Endometrium (tissue), 2 donors: ENCODE measurements at regions not wholly inside any gene's neighbourhood (a gene's known extent, or its start where the extent isn't known, plus 50 kb on each side); places are given as distances from the start of the nearest gene placed in this dataset.
"Not testable (repeated sequence)": the region's sequence is repeated elsewhere in the genome, so short reads cannot be mapped to it uniquely, and the experiment has no call there.

ENCODE experiments used
- FAIRE-seq: peaks from 2 replicates; lab custom pipeline; 2012; peaks lifted over from hg19 to GRCh38; lab: Jason Lieb, UNC
- donor health status: control.
- donor health status: control.

DNA sequence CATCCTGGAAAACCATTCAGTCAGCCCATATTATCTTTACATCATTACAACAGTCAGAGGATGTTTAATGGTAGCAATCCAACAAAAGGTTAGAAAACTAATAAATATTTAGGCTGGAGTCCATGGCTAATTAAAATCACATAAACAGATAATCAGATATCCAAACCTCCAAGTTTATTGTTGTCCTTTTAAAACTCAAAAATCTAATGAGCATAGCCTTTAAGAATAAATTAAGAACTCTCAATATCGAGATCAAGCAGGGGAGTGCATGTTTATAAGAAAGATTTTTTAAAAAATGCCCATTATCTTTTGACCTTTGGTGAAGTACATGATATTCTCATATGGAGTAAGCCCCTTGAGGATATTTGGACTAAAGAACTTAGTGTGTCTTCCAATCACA is 842.9 kb upstream of the SEMA6A start:
- FAIRE-seq: peak; percentile 8

DNA sequence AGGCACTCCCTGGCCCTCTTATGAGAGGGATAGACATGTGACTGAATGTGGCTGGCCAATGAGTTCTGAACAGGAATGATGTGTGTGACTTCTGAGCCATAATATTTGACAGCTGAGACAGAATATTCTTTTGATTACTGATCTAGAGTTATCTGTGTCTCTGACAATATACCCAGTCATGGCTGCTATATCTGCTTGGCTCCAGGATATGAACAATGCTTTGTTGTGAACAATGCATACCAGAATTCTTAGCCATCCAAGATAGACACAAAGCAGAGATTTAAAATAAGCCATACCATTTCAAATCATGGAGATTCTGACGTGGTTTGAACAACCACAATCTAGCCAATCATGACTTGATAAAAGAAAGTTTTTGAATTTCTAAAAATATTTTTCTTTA is 840.3 kb upstream of the SEMA6A start:
- no peak for FAIRE-seq

DNA sequence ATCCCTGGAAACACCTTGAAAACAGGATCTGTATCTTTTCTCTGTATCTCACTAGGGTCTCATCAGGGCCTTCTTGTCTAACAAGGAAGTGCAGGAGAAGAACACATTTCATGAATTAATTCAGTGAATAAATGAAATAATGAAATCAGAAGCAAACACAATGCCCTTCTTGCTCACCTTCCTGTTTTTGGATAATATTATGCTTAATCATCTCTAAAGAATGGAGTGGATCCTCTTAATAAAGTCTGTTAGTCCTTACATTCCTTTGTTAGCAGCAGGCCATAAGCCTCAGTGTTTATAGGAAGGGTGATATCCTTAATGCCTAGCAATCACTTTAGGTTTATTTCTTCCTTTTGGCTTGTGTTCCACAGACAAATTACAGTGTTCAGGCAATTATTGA is 837.1 kb upstream of the SEMA6A start:
- no peak for FAIRE-seq

DNA sequence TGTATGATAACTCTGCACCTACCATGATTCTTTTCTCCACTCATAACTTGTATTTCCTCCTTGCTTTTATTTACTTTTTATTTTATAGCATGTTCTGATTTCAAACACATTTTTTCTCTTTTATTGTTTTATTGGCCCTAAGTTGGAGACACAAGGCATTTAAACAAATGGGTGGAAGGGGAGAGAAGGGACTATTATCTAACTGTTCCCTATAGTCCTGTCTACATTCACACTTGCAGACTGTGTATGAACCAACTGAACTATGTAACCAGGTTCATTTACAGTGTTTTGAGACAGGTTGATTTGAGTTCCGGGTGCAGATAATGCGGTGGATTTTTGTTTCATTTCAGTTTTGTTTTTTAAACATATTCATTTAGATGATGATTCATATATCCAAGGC is 830.6 kb upstream of the SEMA6A start:
- no peak for FAIRE-seq

DNA sequence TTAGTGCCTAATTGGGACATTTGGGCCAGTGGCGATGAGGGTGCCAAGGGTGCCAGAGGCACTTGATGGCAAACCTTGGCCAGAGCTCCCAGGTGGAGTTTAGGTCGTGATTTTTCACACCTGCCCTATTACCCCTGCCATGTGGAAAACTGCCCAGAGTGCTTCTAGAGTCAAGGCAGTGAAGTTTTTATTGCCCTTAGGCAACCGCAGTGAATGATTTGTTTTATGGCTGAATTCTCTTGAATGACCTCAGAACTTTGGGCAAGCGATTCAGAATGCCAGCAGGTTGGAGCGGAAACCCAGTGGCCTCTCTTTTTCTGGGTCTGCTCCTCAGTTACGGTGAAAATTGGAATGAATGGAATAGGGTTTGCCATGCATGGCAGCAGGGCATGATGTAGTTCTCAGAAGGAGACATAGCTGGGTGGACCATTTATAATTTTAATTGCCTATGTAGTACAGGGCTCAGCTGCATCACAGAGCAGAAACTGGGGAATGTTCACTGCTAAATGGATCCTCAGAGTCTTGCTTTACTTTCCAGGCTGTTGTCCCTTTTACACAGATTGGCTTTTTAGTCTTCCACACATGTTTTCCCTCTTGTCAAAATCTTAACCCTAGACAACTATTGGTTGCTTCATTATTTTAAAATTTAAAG is 820.0 kb upstream of the SEMA6A start:
- no peak for FAIRE-seq

DNA sequence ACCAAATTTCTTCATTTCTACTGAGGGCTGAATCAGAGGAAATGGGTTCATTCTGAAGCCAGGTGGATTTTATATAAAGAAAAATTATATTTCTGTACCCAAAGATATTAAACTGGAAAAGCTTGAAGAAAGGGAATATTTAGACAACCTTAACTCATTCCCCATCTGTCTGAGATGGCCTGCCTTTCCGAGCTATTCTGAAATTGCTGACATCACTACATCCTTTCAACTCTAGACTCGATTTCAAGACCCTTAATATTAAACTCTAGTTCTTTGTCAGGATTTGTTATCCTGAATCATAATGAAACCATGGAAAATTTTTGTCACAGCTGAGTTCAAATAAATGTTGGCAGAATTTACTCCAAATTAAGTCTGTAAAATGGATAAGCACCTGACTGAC is 818.5 kb upstream of the SEMA6A start:
- no peak for FAIRE-seq

DNA sequence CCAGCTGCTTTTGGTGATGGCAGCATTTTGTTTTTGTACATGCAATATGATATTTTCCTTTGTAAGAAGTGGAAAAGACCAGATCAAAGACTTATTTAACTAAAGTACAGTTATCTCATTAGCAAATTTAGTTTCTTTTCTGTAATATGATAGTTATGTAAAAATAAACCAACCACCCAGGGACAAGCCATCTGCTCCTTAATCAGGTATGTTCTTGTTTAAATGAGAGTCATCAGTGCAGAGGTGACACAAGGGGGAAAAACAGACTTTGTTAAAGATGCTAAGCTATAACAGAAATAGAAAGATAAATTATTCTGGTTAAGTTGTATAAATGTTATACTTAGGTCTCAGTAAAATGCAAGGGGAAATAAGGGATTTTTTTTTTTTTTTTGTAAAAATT is 805.7 kb upstream of the SEMA6A start:
- FAIRE-seq: no peak

DNA sequence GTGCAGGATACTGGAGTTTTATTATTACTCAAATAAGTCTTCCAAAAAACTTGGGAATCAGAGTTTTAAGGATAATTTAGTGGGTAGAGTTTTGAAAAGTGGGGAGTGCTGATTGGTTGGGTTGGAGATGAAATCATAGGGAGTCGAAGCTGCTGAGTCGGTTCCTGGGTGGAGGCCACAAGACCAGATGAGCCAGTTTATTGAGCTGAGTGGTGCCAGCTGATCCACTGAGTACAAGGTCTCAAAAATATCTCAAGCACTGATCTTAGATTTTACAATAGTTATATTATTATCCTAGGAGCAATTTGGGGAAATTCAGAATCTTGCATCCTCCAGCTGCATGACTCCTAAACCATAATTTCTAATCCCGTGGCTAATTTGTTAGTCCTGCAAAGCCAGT is 804.9 kb upstream of the SEMA6A start:
- FAIRE-seq: no peak

DNA sequence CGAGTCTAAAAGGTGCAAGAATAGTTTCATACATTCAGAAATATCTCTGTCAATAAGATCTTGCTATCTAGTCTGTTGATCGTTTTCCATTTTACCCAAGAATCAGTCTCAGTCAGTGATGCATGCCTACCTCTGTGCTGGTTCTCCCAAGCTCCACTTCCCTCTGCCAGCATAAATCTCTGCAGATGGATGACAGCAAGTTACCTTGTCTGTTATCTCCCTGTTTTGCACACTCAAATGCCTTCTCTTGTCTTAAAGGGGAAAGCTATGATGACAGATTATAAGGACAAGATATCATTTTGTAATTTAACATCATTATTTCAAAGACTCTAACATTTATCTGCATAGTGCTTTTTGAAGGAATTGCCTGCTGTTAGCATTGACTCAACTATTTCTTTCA is 802.1 kb upstream of the SEMA6A start:
- FAIRE-seq: no peak

DNA sequence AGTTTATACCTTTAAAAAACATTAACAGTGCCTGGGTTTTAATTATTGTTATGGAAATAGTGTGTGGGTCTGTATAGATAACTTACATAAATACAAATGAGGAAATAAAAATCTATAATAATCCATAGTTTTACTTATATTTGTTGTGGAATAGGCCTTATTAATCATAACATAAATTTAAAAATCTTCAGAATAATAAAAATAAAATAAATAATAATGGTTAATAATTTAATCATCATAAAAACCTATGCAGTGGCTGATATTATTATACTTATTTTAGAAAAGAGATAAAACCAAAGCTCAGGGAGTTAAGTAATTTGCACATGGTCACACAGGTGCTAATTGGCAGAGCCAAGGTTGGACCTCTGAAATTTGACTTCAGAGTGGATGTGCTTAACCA is 785.3 kb upstream of the SEMA6A start:
- no peak for FAIRE-seq

DNA sequence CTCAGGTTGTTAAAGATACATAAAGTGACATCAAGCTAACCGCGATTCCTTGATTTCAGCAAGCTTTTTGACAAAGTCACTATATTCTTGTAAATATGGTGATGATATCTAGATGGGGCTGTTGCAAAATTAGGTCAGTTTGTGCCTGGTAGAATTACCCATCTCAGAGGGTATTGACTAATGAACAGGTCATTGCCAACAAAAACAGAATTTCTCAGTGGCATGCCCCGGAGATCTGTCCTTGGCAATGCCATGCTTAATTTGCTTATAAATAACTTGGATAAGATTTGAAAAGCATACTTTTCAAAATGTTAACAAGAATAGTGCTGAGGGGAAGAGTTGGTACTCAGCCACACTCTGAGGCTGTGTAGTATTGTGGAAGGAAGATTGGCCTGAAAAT is 783.3 kb upstream of the SEMA6A start:
- FAIRE-seq: no peak

DNA sequence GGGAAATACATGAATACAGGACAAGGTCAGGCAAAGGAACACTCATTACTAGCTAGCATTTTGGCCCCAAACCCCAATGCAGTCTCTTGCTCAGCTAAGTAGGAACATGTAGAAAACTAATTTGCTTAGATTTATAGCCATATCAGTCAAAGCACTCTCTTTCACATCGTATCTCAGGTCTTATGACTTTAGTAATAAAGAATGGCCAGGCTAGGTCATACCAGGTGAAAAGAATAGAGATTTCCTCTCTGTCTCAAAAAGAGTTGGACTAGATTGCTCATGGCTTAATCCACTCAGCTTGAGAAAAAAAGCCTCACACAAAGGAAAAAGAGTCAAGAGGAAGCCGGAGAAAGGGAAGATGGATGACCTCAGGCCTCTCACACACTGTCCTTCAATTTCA is 772.7 kb upstream of the SEMA6A start:
- no peak for FAIRE-seq

DNA sequence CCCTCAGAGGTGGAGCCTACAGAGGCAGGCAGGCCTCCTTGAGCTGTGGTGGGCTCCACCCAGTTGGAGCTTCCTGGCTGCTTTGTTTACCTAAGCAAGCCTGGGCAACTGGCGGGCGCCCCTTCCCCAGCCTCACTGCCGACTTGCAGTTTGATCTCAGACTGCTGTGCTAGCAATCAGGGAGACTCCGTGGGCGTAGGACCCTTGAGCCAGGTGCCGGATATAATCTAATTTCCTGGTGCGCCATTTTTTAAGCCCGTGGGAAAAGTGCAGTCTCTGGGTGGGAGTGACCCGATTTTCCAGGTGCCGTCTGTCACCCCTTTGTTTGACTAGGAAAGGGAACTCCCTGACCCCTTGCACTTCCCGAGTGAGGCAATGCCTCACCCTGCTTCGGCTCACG is 769.1 kb upstream of the SEMA6A start:
- not testable (repeated sequence) for FAIRE-seq

DNA sequence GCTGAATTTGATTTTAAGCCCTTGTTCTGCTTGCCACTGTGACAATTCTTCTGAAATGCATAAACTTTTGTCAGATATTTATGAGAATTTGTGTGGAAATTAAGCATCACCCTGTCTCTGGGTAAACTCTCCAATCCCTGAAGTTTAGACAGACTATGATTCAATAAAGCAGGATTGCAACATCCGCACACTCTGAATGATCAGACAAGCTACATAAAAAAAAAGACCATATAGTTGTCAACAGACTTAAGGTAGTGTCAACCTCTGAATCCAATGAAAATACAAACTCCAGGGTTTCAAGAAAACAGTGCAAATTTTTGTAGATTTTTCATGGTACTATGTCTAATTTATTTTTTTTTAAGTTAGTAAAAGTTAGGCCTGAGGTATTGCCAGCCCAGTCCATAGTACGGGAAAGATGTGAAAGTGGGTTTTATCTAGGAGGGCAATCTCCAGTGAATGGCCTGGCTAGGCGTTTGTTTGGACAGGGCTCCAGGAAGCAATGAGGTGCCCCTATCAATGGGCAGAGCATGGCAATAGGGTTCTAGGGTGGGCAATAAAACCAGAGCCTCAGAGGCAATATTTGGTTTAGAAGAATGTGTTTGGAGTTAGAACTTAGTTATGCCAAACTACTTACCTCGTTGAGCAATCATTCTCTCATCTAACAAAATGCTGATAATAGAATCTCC is 762.6 kb upstream of the SEMA6A start:
- FAIRE-seq: no peak

DNA sequence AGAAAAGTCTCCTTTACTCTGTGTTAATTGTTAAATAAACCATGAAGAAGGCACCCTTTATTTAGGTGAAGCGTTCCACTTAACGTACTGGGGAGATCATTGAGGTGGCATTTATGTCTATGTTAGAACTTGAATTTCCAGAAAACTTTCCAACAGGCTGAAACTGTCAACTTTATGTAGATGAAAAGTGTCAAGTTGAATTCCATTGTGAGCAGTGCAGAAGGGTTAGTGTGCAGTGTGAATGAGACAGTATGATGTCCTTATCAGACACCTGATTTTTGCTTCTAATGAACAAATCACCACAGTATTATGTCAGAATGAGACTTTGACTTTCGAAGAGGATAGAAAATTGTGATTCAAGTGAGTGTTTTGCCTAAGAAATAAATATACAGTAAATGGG is 761.6 kb upstream of the SEMA6A start:
- no peak for FAIRE-seq

DNA sequence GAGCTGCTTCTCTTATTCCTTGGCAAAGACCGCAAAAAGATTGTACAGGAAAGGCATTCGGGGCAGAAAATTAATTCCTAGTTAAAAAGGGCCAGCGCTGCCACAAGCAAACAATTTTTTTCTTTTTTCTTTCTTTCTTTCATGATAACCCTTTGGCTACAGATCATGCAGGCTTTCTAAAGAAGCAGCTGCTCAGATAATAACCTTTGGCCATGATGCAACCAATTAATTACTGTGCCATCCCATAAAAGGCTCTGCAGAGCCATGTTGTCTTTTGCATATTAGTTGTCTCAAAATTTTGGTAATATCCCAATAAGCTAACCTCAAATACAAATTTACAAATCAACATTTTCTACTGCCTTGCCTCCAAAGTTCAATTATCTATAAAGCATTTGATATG is 758.4 kb upstream of the SEMA6A start:
- no peak for FAIRE-seq

DNA sequence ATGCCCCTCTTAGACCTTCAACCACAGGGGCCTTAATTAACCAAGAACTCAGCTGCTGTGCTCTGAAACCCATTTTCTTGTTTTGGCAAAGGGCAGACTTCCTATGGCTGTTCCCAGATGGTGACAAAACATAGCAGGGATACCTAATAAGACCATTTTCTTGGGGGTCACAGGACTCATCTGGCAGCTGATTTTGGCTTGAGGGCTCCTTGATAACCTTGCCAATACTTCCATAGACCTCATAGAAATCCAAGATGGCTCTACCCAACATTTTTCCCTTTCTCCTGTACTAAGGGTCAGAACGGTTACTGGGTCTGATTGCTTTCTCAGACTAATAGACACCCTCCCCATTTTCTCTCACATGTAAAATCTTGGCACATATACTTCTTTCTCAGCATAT is 757.7 kb upstream of the SEMA6A start:
- no peak for FAIRE-seq

DNA sequence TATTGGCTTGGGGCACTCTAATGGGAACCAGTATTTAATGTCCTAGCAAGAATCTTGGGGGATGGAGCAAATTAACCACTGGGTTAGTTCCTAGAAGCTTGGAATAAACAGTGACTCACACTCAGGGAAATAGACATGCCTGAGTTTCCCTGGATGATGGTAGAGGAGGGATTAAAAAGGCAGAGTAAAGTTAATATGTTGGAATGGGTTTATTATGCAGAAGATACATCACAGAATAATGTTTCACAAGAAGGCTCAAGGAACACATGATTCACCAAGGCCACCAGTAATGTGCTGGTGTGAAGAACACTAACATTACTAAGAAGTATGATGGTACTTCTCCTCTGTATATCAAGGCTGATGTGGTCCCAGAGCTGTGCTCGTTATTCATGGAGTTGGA is 752.9 kb upstream of the SEMA6A start:
- FAIRE-seq: no peak

DNA sequence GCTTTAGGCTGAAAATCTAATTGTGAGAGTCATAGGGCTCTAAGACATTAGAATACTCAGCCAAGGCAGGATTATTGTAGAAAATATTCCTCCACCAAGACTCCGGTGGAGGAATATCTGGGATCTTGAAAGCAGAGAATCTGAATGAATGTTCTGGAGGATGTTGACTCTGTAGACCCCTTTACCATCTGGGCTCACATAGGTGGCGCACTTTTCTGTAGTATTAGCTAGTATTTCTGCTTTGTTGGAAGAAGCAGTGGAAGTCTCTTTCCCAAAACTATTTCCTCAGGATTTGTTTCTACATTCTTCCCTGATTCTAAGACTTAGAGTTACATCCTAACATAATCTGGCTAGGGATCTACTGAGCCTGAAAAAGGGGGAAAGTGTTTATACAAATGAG is 752.4 kb upstream of the SEMA6A start:
- FAIRE-seq: no peak

DNA sequence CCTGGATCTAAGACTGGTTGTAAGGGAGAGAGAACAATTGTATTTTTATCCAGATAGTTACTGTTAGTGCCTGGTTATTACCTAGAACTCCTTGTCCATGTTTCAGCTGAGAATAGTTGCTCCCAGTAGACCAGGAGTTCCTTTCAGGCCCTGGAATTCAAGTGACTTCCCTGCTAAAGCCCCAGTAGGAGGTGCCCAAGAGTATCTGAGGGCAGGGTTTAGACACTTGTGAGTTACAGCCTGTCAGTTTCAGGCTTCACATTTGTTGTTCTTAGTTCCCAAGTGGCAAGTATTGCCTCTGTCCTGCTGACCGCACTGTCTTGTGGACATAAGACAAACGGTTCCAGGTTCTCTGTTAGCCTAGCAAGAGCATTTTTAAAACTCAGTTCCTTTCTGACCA is 743.9 kb upstream of the SEMA6A start:
- FAIRE-seq: no peak

DNA sequence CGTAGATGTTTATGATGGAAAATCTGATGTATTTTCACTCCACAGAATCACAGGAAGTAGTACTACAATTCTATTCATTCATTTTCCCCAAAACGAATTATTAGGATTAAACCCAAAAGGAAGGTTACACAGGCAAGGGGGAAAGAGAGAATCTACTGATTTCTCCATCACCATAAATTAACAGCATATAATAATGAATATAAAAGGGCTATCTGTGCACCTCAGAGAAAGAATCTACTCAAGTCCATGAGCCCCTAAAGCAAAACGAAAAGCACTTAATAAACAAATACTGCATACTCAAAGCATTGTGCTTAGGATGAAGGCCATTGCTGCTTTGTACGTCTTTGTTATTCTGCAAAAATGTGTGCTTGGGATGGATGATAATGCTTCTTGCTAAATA is 740.5 kb upstream of the SEMA6A start:
- no peak for FAIRE-seq

DNA sequence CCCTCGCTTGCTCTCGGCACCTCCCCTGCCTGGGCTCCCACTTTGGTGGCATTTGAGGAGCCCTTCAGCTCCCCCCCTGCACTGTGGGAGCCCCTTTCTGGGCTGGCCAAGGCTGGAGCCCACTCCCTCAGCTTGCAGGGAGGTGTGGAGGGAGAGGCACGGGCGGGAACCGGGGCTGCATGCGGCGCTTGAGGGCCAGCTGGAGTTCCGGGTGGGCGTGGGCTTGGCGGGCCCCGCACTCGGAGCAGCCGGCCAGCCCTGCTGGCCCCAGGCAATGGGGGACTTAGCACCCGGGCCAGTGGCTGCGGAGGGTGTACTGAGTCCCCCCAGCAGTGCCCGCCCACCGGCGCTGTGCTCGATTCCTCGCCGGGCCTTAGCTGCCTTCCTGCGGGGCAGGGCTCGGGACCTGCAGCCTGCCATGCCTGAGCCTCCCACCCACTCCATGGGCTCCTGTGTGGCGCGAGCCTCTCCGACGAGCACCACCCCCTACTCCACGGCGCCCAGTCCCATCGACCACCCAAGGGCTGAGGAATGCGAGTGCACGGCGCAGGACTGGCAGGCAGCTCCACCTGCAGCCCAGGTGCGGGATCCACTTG is 730.0 kb upstream of the SEMA6A start:
- FAIRE-seq: not testable (repeated sequence)

DNA sequence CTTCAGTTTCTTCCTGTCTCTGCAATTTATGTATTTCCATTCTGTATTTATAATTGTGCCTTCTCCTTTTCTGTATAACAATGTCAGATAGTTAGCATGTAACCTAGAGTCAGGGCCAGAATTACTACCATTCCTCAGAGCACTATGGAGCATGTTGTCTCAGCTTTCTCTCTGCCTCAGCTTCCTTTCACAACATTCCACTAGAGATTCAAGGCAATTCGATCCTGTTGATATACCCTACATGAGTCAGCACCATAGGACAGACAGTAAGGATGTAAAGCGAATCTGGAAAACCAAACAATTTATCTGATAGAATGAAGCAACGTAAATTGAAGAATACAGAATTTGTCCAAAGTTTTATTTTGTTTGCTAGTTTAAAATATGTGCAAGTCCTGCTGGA is 728.3 kb upstream of the SEMA6A start:
- no peak for FAIRE-seq

DNA sequence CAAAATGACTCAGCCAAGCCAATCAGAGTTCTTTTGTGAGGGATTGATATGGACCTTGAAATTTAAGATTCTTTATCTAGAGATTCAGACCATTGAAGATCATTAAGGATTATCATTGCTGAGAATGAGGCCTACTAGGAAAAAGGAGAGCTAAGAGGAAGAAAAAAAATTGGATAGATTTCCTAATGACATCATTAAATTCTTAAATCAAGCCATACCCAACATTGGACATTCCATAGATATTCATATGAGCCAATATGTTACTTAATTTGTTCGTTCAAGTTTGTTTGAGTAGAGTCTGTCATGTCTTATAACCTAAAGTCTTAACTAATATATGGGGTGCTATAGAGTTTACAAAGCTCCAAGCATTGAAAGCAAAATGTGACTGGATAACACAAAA is 727.9 kb upstream of the SEMA6A start:
- FAIRE-seq: no peak
